Duodenal mucosa (tissue), 2 donors: ENCODE measurements at regions not wholly inside any gene's neighbourhood (a gene's known extent, or its start where the extent isn't known, plus 50 kb on each side); places are given as distances from the start of the nearest gene placed in this dataset.

Experiments
- H3K27ac ChIP-seq: one replicate; pipeline ENCODE4 v1.7.0; 2013; ENCODE audit warnings: low read depth, low read length
- H3K27me3 ChIP-seq, 2 donors: one replicate each; pipeline ENCODE4 v1.7.0; 2013; ENCODE audit warnings: low read length in 2 of 2, control low read depth in 1 of 2; ENCODE audit not compliant: insufficient read depth in 2 of 2, control insufficient read depth in 1 of 2
- H3K36me3 ChIP-seq, 2 donors: one replicate each; pipeline ENCODE4 v1.7.0; 2013; ENCODE audit warnings: low read length in 2 of 2, control low read depth in 1 of 2; ENCODE audit not compliant: insufficient read depth in 2 of 2, control insufficient read depth in 1 of 2
- H3K4me1 ChIP-seq, 2 donors: one replicate each; pipeline ENCODE4 v1.7.0; 2013; ENCODE audit warnings: low read length in 2 of 2, control low read depth in 1 of 2; ENCODE audit not compliant: insufficient read depth in 2 of 2, control insufficient read depth in 1 of 2
- H3K4me3 ChIP-seq, 2 donors: one replicate each; pipeline ENCODE4 v1.7.0; 2013; ENCODE audit warnings: low read length in 2 of 2, low read depth in 1 of 2
- H3K9ac ChIP-seq, 2 donors: one replicate each; pipeline ENCODE4 v1.7.0; 2013; ENCODE audit warnings: low read length in 2 of 2, low read depth in 1 of 2
- H3K9me3 ChIP-seq, 2 donors: one replicate each; pipeline ENCODE4 v1.7.0; 2013; ENCODE audit warnings: low read length in 2 of 2, control low read depth in 1 of 2; ENCODE audit not compliant: control insufficient read depth in 1 of 2

- Histone ChIP-seq H3K27ac (no peak overlapping the region), H3K4me3 (no peak overlapping the region), H3K36me3 (no peaks in the 10 kb centered on the region), H3K9me3 (no peaks in the 10 kb centered on the region), H3K27me3 (no peaks in the 10 kb centered on the region), H3K4me1 (no peaks in the 10 kb centered on the region), H3K9ac (no peak overlapping the region)
Measured at GRCh38 chr3:74345701-74346100, 268.8 kb downstream of the CNTN3 start.

GRCh38 chr3:74344865-74345440 is 269.5 kb downstream of the CNTN3 start:
- Histone ChIP-seq H3K9me3 (no peaks in the 10 kb centered on the region), H3K9ac (no peak overlapping the region), H3K27ac (no peak overlapping the region), H3K4me1 (no peaks in the 10 kb centered on the region), H3K27me3 (no peaks in the 10 kb centered on the region), H3K36me3 (no peaks in the 10 kb centered on the region), H3K4me3 (no peak overlapping the region)

- no peaks in the 10 kb centered on the region for H3K9me3 ChIP-seq
- H3K27me3 ChIP-seq = no peaks in the 10 kb centered on the region
- no peak overlapping the region for H3K9ac ChIP-seq
Measured at GRCh38 chr3:74343391-74343790, 271.1 kb downstream of the CNTN3 start.

GRCh38 chr3:74338998-74339397 is 275.5 kb downstream of the CNTN3 start:
- Histone ChIP-seq H3K36me3 (no peaks in the 10 kb centered on the region), H3K9ac (no peak overlapping the region), H3K4me3 (no peak overlapping the region), H3K27me3 (no peaks in the 10 kb centered on the region), H3K9me3 (no peaks in the 10 kb centered on the region), H3K27ac (no peak overlapping the region), H3K4me1 (no peaks in the 10 kb centered on the region)

More at GRCh38 chr3:74343391-74343790, 271.1 kb downstream of the CNTN3 start:
- H3K4me3 ChIP-seq = no peak overlapping the region
- H3K27ac ChIP-seq = no peak overlapping the region
- H3K4me1 ChIP-seq = no peaks in the 10 kb centered on the region
- no peaks in the 10 kb centered on the region for H3K36me3 ChIP-seq

GRCh38 chr3:74332165-74332564 is 282.3 kb downstream of the CNTN3 start:
- H3K9ac ChIP-seq = no peak overlapping the region
- H3K9me3 ChIP-seq = no peaks in the 10 kb centered on the region
- no peaks in the 10 kb centered on the region for H3K27me3 ChIP-seq
- no peak overlapping the region for H3K27ac ChIP-seq
- H3K4me1 ChIP-seq = no peaks in the 10 kb centered on the region
- no peaks in the 10 kb centered on the region for H3K36me3 ChIP-seq
- no peak overlapping the region for H3K4me3 ChIP-seq

GRCh38 chr3:74331711-74332110 is 282.7 kb downstream of the CNTN3 start:
- Histone ChIP-seq H3K27ac (no peak overlapping the region), H3K9me3 (no peaks in the 10 kb centered on the region), H3K36me3 (no peaks in the 10 kb centered on the region), H3K27me3 (no peaks in the 10 kb centered on the region), H3K9ac (no peak overlapping the region), H3K4me1 (no peaks in the 10 kb centered on the region), H3K4me3 (no peak overlapping the region)

- no peak overlapping the region for H3K27ac ChIP-seq
- H3K4me1 ChIP-seq = no peaks in the 10 kb centered on the region
- no peak overlapping the region for H3K9ac ChIP-seq
- no peak overlapping the region for H3K4me3 ChIP-seq
- H3K9me3 ChIP-seq = no peaks in the 10 kb centered on the region
- no peaks in the 10 kb centered on the region for H3K36me3 ChIP-seq
- H3K27me3 ChIP-seq = no peaks in the 10 kb centered on the region
Measured at GRCh38 chr3:74329096-74329495, 285.4 kb downstream of the CNTN3 start.

GRCh38 chr3:74328435-74328834 is 286.0 kb downstream of the CNTN3 start:
- Histone ChIP-seq H3K9ac (no peak overlapping the region), H3K27ac (no peak overlapping the region), H3K27me3 (no peaks in the 10 kb centered on the region), H3K4me1 (no peaks in the 10 kb centered on the region), H3K36me3 (no peaks in the 10 kb centered on the region), H3K4me3 (no peak overlapping the region), H3K9me3 (no peaks in the 10 kb centered on the region)

- Histone ChIP-seq H3K27ac (no peak overlapping the region), H3K4me1 (no peaks in the 10 kb centered on the region), H3K27me3 (no peaks in the 10 kb centered on the region), H3K9ac (no peak overlapping the region), H3K4me3 (no peak overlapping the region), H3K9me3 (no peaks in the 10 kb centered on the region), H3K36me3 (no peaks in the 10 kb centered on the region)
Measured at GRCh38 chr3:74315291-74315690, 299.2 kb downstream of the CNTN3 start.

- H3K4me1 ChIP-seq = no peaks in the 10 kb centered on the region
- no peaks in the 10 kb centered on the region for H3K9me3 ChIP-seq
- H3K4me3 ChIP-seq = no peak overlapping the region
- H3K27ac ChIP-seq = no peak overlapping the region
- no peak overlapping the region for H3K9ac ChIP-seq
- H3K27me3 ChIP-seq = no peaks in the 10 kb centered on the region
- no peaks in the 10 kb centered on the region for H3K36me3 ChIP-seq
Measured at GRCh38 chr3:74314696-74315095, 299.8 kb downstream of the CNTN3 start.

GRCh38 chr3:74309716-74310115 is 304.7 kb downstream of the CNTN3 start:
- Histone ChIP-seq H3K4me1 (no peaks in the 10 kb centered on the region), H3K9me3 (no peaks in the 10 kb centered on the region), H3K27ac (no peak overlapping the region), H3K27me3 (no peaks in the 10 kb centered on the region), H3K9ac (no peak overlapping the region), H3K4me3 (no peak overlapping the region), H3K36me3 (no peaks in the 10 kb centered on the region)
